Suprapubic skin (tissue), 4 donors: ENCODE measurements at regions not wholly inside any gene's neighbourhood (a gene's known extent, or its start where the extent isn't known, plus 50 kb on each side); places are given as distances from the start of the nearest gene placed in this dataset.

ENCODE experiments used
- DNase-seq, 2 donors: peaks; one replicate each; pipeline ENCODE4 v3.0.0-alpha.2; 2019; ENCODE audit warnings: low spot score in 2 of 2
- H3K27ac ChIP-seq: fragments of 200-600 bp; sonication (generic); one replicate; pipeline ENCODE4 v1.5.1; 2019
- H3K27me3 ChIP-seq: fragments of 200-600 bp; sonication (generic); one replicate; pipeline ENCODE4 v1.5.1; 2019
- H3K36me3 ChIP-seq: fragments of 200-600 bp; sonication (generic); one replicate; pipeline ENCODE4 v1.5.1; 2019
- H3K4me1 ChIP-seq: fragments of 200-600 bp; sonication (generic); one replicate; pipeline ENCODE4 v1.5.1; 2019
- H3K4me3 ChIP-seq: fragments of 200-600 bp; sonication (generic); one replicate; pipeline ENCODE4 v1.5.1; 2019; ENCODE audit warnings: mild to moderate bottlenecking
- H3K9me3 ChIP-seq: fragments of 200-600 bp; sonication (generic); one replicate; pipeline ENCODE4 v1.5.1; 2019
- CTCF ChIP-seq, 2 donors: fragments of 200-600 bp in 1 of 2; fragments of 450-650 bp in 1 of 2; sonication (generic) in 1 of 2; IDR thresholded peaks; one replicate each; pipeline ENCODE4 v1.5.1; 2016 to 2019; ENCODE audit warnings: antibody characterized with exemption in 2 of 2, mild to moderate bottlenecking in 1 of 2, moderate library complexity in 1 of 2
- EP300 ChIP-seq: sonication (generic); formaldehyde crosslinking; IDR thresholded peaks from one replicate; pipeline ENCODE4 v1.6.1; 2017; ENCODE audit warnings: antibody characterized with exemption
- POLR2A ChIP-seq, 2 donors: fragments of 450-650 bp; IDR thresholded peaks; one replicate each; pipeline ENCODE4 v1.6.1; 2017; ENCODE audit warnings: antibody characterized with exemption in 2 of 2, mild to moderate bottlenecking in 2 of 2, moderate library complexity in 2 of 2
- POLR2AphosphoS5 ChIP-seq, 3 donors: sonication (generic); formaldehyde crosslinking; IDR thresholded peaks; one replicate each; pipeline ENCODE4 v1.6.1; 2017; ENCODE audit warnings: antibody characterized with exemption in 3 of 3
- WGBS: methylation state at CpG from one replicate; pipeline ENCODE4 v1.1.5; 2018; 5-methylcytosine and 5-hydroxymethylcytosine counted together

GRCh38 chr13:73251626-73252265 lies 192.9 kb downstream of the KLF5 start:
- no peaks in the 10 kb centered on the region for H3K9me3 ChIP-seq
- DNase-seq = no peak
- no peaks in the 10 kb centered on the region for H3K36me3 ChIP-seq
- H3K4me3 ChIP-seq = no peak overlapping the region
- no peak overlapping the region for H3K27ac ChIP-seq
- no peaks in the 10 kb centered on the region for H3K27me3 ChIP-seq
- 80% methylated on average over 1 of the region's 1 CpG for WGBS
- no peak for TF ChIP-seq CTCF (IDR thresholded peaks at IDR 0.05)
- no peak for TF ChIP-seq POLR2A (IDR thresholded peaks at IDR 0.05)
- no peak for TF ChIP-seq EP300
- no peak for TF ChIP-seq POLR2AphosphoS5 (IDR thresholded peaks at IDR 0.05)
- H3K4me1 ChIP-seq = peaks cover 13% of the 10 kb centered on the region

GRCh38 chr13:73250061-73250460 lies 191.3 kb downstream of the KLF5 start:
- Histone ChIP-seq H3K9me3 (no peaks in the 10 kb centered on the region), H3K27ac (no peak overlapping the region), H3K4me1 (peaks cover 13% of the 10 kb centered on the region), H3K27me3 (no peaks in the 10 kb centered on the region), H3K4me3 (no peak overlapping the region), H3K36me3 (no peaks in the 10 kb centered on the region)
- 91% methylated on average over 7 of the region's 7 CpGs for WGBS
- no peak for DNase-seq
- TF ChIP-seq EP300 = no peak
- no peak for TF ChIP-seq CTCF (IDR thresholded peaks at IDR 0.05)
- no peak for TF ChIP-seq POLR2AphosphoS5 (IDR thresholded peaks at IDR 0.05)
- TF ChIP-seq POLR2A (IDR thresholded peaks at IDR 0.05) = no peak

DNA sequence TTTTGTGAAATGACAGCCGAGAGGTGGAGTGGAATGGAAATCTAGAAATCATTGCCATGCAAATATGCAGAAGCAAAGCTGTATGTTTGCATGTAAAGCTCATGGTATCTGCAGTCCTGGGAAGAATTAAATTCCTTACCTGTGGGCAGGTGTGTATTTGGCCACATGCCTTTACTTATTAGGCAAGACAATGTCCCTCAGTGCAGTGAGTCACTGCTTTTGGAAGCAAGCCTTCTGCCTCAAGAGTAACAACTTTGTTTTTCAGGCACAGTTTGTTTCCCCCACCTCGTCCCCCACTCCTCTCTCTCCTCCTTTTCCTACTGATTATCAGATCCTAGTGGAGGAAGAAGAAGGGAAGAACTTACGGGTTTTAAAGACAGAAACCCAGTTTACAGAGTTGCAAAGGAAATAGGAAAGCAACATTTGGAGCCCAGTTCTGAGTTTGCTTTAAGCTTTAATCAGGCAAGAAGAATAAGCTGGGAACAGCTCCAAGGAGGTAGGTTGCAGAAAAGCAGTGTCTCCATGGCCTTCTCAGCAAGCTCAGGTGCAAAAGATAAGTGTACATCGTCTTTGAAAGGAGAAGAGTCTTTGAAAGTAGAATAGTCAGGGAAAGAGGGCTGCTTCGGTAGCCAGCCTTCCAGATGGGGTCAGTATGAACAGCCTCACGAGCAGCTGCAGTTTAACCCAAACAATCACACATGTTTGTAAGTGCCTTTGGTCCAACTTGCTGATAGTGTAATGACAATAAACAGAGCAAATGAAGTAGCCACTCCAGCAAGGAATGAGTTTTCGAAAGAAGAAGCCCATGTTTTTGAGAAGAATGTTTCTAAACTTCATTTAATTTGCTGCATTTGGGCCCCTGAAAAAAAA lies 190.1 kb downstream of the KLF5 start:
- 36% methylated on average over 7 of the region's 7 CpGs for WGBS
- no peaks in the 10 kb centered on the region for H3K27me3 ChIP-seq
- H3K9me3 ChIP-seq = no peaks in the 10 kb centered on the region
- peak overlapping the region; percentile 76 for H3K27ac ChIP-seq
- no peak overlapping the region for H3K4me3 ChIP-seq
- DNase-seq = no peak
- peaks cover 13% of the 10 kb centered on the region for H3K4me1 ChIP-seq
- no peaks in the 10 kb centered on the region for H3K36me3 ChIP-seq
- no peak for TF ChIP-seq EP300
- peak in 1 of 3 donors; percentile 57 for TF ChIP-seq POLR2AphosphoS5 (IDR thresholded peaks at IDR 0.05)
- TF ChIP-seq CTCF (IDR thresholded peaks at IDR 0.05) = no peak
- TF ChIP-seq POLR2A (IDR thresholded peaks at IDR 0.05) = no peak

DNA sequence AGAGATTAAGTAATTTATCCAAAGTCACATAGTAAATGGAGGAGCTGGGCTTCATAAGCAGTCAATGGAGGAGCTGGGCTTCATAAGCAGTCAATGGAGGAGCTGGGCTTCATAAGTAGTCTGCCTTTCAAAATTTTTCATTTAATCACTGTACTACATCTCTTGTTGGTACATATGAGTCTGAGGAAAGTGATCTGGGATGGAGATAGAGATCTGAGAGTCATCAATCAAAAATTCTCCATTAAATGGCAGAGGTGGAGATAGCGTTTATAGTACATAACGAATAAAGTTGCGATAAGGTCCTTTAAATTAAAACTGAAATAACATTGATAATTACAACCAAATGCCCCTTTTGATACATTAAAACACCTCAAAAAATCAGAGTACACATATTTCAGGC lies 189.3 kb downstream of the KLF5 start:
- H3K36me3 ChIP-seq = no peaks in the 10 kb centered on the region
- H3K9me3 ChIP-seq = no peaks in the 10 kb centered on the region
- no peak for TF ChIP-seq EP300
- no peak for TF ChIP-seq CTCF (IDR thresholded peaks at IDR 0.05)
- no peak for TF ChIP-seq POLR2AphosphoS5 (IDR thresholded peaks at IDR 0.05)
- no peak for TF ChIP-seq POLR2A (IDR thresholded peaks at IDR 0.05)
- no peak overlapping the region for H3K27ac ChIP-seq
- WGBS = 74% methylated on average over 3 of the region's 3 CpGs
- DNase-seq = no peak
- no peaks in the 10 kb centered on the region for H3K27me3 ChIP-seq
- H3K4me3 ChIP-seq = no peak overlapping the region
- peaks cover 13% of the 10 kb centered on the region for H3K4me1 ChIP-seq

- 64% methylated on average over 6 of the region's 6 CpGs for WGBS
- Histone ChIP-seq H3K36me3 (no peaks in the 10 kb centered on the region), H3K27ac (no peak overlapping the region), H3K9me3 (no peaks in the 10 kb centered on the region), H3K4me3 (no peak overlapping the region), H3K4me1 (peaks cover 10% of the 10 kb centered on the region), H3K27me3 (no peaks in the 10 kb centered on the region)
- TF ChIP-seq CTCF (IDR thresholded peaks at IDR 0.05) (no peak), POLR2A (IDR thresholded peaks at IDR 0.05) (no peak), EP300 (no peak), POLR2AphosphoS5 (IDR thresholded peaks at IDR 0.05) (no peak)
- no peak for DNase-seq
These were observed 186.4 kb downstream of the KLF5 start for GRCh38 chr13:73245246-73245645.
